ENCODE measurements at regions not wholly inside any gene's neighbourhood (a gene's known extent, or its start where the extent isn't known, plus 50 kb on each side); places are given as distances from the start of the nearest gene placed in this dataset.

DNA sequence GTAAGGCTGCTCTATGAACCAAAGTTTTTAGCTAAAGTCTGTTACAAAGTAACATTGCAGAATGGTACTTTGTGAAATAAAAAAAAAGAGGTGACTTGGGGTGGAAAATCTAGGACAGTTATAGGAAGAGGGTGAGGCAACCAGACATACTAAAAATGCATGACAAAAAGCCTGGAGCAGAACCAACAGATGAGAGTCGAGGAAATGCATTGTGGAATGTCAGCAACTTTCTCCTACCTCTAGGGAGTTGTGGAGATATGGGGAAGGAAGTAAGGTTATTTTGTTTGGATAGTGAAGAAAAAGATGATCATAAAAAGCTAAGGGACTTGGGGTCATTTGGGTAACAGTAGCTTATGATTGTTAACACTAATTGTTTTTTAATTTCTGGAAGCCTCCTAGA, 295.6 kb downstream of the S1PR1 start:
- TF ChIP-seq, protein P1, sequence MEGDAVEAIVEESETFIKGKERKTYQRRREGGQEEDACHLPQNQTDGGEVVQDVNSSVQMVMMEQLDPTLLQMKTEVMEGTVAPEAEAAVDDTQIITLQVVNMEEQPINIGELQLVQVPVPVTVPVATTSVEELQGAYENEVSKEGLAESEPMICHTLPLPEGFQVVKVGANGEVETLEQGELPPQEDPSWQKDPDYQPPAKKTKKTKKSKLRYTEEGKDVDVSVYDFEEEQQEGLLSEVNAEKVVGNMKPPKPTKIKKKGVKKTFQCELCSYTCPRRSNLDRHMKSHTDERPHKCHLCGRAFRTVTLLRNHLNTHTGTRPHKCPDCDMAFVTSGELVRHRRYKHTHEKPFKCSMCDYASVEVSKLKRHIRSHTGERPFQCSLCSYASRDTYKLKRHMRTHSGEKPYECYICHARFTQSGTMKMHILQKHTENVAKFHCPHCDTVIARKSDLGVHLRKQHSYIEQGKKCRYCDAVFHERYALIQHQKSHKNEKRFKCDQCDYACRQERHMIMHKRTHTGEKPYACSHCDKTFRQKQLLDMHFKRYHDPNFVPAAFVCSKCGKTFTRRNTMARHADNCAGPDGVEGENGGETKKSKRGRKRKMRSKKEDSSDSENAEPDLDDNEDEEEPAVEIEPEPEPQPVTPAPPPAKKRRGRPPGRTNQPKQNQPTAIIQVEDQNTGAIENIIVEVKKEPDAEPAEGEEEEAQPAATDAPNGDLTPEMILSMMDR (conservative IDR thresholded peaks at IDR 0.05; ENCODE audit: low read depth, low read length), result no peak
- no peak overlapping the region for H3K4me3 ChIP-seq (ENCODE audit: low read depth, low read length)
- no peak for DNase-seq (ENCODE audit: low read depth)

DNA sequence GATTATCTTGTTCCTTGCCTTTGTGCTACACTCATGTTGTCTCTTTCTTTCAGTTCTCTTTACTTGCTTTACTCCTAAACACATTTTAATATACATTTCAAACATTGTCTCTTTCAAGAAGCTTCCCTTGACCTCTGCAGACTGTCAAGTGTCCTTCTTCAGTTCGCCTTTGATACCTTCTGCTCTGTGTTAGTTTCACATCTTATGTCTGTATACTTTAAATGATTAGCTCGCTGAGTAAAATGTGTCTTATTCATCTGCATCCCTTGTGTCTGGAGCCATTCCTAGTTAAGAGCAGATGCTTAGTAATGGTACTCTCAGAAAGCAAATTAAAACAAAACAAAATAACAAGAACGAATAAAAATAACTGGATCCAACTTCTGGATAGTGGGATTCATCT, 303.3 kb downstream of the S1PR1 start:
- no peak overlapping the region for H3K4me3 ChIP-seq (ENCODE audit: low read depth, low read length)
- no peak for DNase-seq (ENCODE audit: low read depth)
- TF ChIP-seq, protein P1 (conservative IDR thresholded peaks at IDR 0.05; ENCODE audit: low read depth, low read length), result no peak

DNA sequence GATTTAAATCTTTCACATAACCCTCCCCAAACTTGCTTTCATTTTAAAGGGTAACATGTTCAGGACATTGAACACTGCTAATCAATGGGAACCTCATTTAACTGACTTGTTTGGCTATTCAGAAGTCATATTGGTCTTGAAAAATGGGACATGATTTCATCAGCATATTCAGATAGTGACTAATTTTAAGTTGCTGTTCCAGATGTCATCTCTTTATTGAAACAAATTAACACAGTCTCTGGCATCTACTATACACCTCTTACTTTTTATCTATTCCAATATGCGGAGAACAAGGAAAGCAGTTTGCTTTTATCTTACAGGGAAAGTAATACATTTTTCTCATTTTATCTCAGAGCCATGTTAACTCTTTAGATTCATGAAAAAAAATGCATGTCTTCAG, 310.1 kb downstream of the S1PR1 start:
- no peak overlapping the region for H3K4me3 ChIP-seq (ENCODE audit: low read depth, low read length)
- TF ChIP-seq, protein P1 (conservative IDR thresholded peaks at IDR 0.05; ENCODE audit: low read depth, low read length), result no peak
- no peak for DNase-seq (ENCODE audit: low read depth)

DNA sequence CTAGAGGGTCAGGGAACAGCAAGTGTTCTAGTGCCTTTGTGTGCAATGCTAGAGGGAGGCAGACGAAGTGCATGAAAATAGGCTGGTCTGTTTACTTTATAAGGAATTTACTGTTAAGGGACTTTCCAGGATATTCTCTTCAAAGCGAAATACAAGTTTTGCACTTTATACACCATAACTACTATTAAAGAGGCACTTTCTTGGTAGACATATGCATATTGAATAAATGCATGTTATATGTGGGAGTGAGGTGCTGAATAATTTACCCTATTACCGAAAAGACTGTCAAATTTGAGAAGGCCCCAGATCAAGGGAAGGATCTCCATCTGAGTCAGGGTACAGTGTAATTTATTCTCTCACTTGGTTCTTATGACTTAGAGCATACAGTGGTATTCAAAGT, 310.5 kb downstream of the S1PR1 start:
- TF ChIP-seq, protein P1 (conservative IDR thresholded peaks at IDR 0.05; ENCODE audit: low read depth, low read length), result no peak
- DNase-seq (ENCODE audit: low read depth), result no peak
- H3K4me3 ChIP-seq (ENCODE audit: low read depth, low read length), result no peak overlapping the region

DNA sequence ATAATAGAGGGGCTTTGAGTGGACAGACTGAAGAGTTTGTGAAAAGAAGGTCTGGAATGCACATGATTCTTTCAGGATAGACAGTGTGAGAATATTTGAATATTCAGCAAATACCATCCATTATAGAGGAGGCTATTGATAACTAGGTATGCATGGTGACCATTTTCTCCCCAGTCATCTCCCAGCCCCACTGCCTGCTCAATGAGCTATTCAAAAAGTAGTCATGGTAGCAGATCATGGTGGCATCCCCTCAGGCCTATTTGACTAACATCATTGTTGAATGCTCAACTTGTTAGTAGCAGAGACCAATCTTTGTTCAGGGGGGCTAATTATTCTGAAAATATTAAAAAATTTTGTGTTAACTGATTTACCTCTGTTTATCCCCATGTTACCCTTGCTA, 311.6 kb downstream of the S1PR1 start:
- TF ChIP-seq, protein P1 (conservative IDR thresholded peaks at IDR 0.05; ENCODE audit: low read depth, low read length), result no peak
- no peak for DNase-seq (ENCODE audit: low read depth)
- H3K4me3 ChIP-seq (ENCODE audit: low read depth, low read length), result no peak overlapping the region

DNA sequence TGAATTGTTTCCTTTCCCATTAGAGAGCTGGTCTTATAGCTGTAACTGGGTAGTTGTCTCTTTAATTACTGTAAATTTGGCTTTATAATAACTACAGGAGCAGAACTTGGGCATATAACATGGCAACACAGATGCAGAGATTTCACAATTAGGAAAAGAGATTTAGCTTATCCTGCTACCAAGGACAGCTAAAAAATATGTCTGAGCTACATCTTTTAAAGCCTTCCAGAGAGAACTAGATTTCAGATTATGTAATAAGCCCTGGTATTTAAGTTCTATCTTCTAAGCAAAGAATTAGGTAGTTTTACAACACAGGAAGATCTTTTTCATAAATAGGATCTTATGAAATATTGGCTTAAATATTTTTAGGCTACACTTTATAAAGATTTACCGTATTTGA, 313.8 kb downstream of the S1PR1 start:
- no peak for DNase-seq (ENCODE audit: low read depth)
- no peak overlapping the region for H3K4me3 ChIP-seq (ENCODE audit: low read depth, low read length)
- TF ChIP-seq, protein P1 (conservative IDR thresholded peaks at IDR 0.05; ENCODE audit: low read depth, low read length), result no peak

DNA sequence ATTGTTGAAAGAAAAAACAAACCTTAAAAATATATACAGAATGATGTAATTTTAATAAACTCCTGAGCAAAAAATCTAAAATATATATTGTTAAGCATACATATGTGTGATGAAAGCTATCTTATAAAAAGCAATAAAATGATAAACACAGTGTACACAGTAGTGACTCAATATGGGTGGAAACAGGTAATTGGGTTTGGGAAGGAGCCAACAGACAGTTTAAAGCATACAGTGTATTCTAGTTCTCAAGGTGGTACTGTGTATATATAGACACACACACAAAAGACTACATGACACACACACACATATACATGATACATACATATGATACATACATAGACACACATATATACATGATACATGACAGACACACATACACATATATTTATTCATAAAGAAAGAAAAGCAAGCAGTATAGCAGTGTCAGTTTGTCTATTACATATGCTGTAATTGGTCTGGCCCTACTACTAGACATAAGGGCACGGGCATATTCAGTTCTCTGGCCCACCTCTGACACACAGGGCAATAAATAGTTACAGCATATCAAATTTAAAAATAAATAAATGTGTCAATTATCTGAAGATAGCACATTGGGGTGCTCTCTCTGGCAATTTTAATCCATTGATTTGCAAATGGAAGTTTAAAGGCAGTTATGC, 330.2 kb downstream of the S1PR1 start:
- TF ChIP-seq, protein P1 (conservative IDR thresholded peaks at IDR 0.05; ENCODE audit: low read depth, low read length), result no peak
- DNase-seq (ENCODE audit: low read depth), result no peak
- H3K4me3 ChIP-seq (ENCODE audit: low read depth, low read length), result no peak overlapping the region

Measured in epithelial cell of proximal tubule (primary cell).